ENCODE measurements at regions not wholly inside any gene's neighbourhood (a gene's known extent, or its start where the extent isn't known, plus 50 kb on each side); places are given as distances from the start of the nearest gene placed in this dataset.
A peak's percentile ranks its signal among the peaks of the same experiment; 100 is the strongest.

- no peak for DNase-seq
Observed at GRCh38 chr4:111814961-111815360, 330.3 kb upstream of the FAM241A start.

- DNase-seq: no peak
Observed at GRCh38 chr4:111821342-111821741, 323.9 kb upstream of the FAM241A start.

GRCh38 chr4:111836601-111837000 lies 308.7 kb upstream of the FAM241A start:
- DNase-seq: no peak

- DNase-seq: no peak
Observed at GRCh38 chr4:111837761-111838160, 307.5 kb upstream of the FAM241A start.

GRCh38 chr4:111838406-111838930 lies 306.8 kb upstream of the FAM241A start:
- no peak for DNase-seq

GRCh38 chr4:111839141-111839540 lies 306.1 kb upstream of the FAM241A start:
- no peak for DNase-seq

- DNase-seq: no peak
Observed at GRCh38 chr4:111842336-111842735, 302.9 kb upstream of the FAM241A start.

GRCh38 chr4:111847296-111848008 lies 297.8 kb upstream of the FAM241A start:
- no peak for DNase-seq

GRCh38 chr4:111849746-111850284 lies 295.4 kb upstream of the FAM241A start:
- no peak for DNase-seq

GRCh38 chr4:111854494-111855087 lies 290.7 kb upstream of the FAM241A start:
- peak; percentile 23 for DNase-seq

- DNase-seq: no peak
Observed at GRCh38 chr4:111855308-111855707, 289.9 kb upstream of the FAM241A start.

- DNase-seq: no peak
Observed at GRCh38 chr4:111864066-111864465, 281.2 kb upstream of the FAM241A start.

GRCh38 chr4:111869339-111869738 lies 275.9 kb upstream of the FAM241A start:
- no peak for DNase-seq

GRCh38 chr4:111871802-111872201 lies 273.5 kb upstream of the FAM241A start:
- DNase-seq: no peak

GRCh38 chr4:111873801-111874200 lies 271.5 kb upstream of the FAM241A start:
- DNase-seq: no peak

- no peak for DNase-seq
Observed at GRCh38 chr4:111879539-111879938, 265.7 kb upstream of the FAM241A start.

GRCh38 chr4:111880116-111880515 lies 265.1 kb upstream of the FAM241A start:
- no peak for DNase-seq

GRCh38 chr4:111883557-111883999 lies 261.7 kb upstream of the FAM241A start:
- DNase-seq: no peak

GRCh38 chr4:111890412-111890811 lies 254.8 kb upstream of the FAM241A start:
- DNase-seq: no peak

- no peak for DNase-seq
Observed at GRCh38 chr4:111905511-111905910, 239.7 kb upstream of the FAM241A start.

GRCh38 chr4:111919639-111920038 lies 225.6 kb upstream of the FAM241A start:
- DNase-seq: no peak

GRCh38 chr4:111921714-111922113 lies 223.5 kb upstream of the FAM241A start:
- DNase-seq: no peak

GRCh38 chr4:111923786-111924185 lies 221.5 kb upstream of the FAM241A start:
- no peak for DNase-seq

GRCh38 chr4:111924696-111925095 lies 220.6 kb upstream of the FAM241A start:
- no peak for DNase-seq

All from femur (tissue), 1 donor.